ENCODE measurements at regions not wholly inside any gene's neighbourhood (a gene's known extent, or its start where the extent isn't known, plus 50 kb on each side); places are given as distances from the start of the nearest gene placed in this dataset.

DNA sequence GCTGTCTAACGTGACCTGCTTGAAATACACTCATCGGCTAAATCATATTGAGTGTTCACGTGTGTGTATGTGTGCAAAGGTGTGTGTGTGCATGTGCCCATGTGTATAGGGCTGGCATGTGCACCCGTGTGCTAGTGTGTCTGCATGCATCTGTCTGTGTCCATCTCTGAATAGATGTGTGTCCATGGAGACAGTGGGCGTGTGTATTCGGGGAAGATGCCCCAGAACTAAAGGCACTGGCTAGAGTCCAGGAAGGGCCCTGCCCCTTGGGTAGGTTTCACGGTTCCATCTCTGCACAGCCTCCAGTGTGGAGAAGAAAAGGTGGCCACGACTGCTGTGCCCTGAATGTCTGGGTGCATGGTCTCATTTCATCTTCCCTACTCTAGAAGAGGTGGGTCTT is 220.3 kb downstream of the MN1 start:
- Histone ChIP-seq H3K27me3 (replicated peaks; ENCODE audit: control insufficient read depth, insufficient read depth, low read length) (no peaks in the 10 kb centered on the region), H3K4me3 (replicated peaks; ENCODE audit: low read depth, low read length) (no peak overlapping the region), H3K36me3 (ENCODE audit: control insufficient read depth, insufficient read depth, low read length) (no peaks in the 10 kb centered on the region)
- TF ChIP-seq, protein P1, sequence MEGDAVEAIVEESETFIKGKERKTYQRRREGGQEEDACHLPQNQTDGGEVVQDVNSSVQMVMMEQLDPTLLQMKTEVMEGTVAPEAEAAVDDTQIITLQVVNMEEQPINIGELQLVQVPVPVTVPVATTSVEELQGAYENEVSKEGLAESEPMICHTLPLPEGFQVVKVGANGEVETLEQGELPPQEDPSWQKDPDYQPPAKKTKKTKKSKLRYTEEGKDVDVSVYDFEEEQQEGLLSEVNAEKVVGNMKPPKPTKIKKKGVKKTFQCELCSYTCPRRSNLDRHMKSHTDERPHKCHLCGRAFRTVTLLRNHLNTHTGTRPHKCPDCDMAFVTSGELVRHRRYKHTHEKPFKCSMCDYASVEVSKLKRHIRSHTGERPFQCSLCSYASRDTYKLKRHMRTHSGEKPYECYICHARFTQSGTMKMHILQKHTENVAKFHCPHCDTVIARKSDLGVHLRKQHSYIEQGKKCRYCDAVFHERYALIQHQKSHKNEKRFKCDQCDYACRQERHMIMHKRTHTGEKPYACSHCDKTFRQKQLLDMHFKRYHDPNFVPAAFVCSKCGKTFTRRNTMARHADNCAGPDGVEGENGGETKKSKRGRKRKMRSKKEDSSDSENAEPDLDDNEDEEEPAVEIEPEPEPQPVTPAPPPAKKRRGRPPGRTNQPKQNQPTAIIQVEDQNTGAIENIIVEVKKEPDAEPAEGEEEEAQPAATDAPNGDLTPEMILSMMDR (IDR thresholded peaks at IDR 0.05; ENCODE audit: insufficient read depth, low read length, poor library complexity, severe bottlenecking): no peak
- no peak for DNase-seq (ENCODE audit: extremely low read depth, insufficient read length)

DNA sequence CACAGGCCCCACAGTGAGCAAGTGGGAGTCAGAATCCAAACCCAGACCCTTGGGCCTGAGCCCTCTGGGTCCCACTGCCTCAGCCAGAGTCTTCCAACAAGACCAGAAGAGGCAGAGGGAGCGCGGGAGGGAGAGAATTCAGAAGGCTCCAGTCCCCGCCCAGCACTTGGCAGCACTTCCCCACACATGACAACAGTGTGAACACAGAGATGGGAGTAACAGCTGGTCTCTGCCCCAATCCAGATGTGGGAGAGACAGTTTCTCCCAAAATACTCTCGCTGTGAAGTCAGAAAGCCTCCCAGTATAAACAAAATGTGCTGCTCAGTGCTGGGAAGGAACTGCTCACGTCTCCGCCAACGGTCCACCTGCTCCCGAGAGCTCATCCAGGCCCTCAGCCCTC is 219.9 kb downstream of the MN1 start:
- no peak overlapping the region for H3K4me3 ChIP-seq (replicated peaks; ENCODE audit: low read depth, low read length)
- H3K36me3 ChIP-seq (ENCODE audit: control insufficient read depth, insufficient read depth, low read length): no peaks in the 10 kb centered on the region
- no peak for DNase-seq (ENCODE audit: extremely low read depth, insufficient read length)
- TF ChIP-seq, protein P1 (IDR thresholded peaks at IDR 0.05; ENCODE audit: insufficient read depth, low read length, poor library complexity, severe bottlenecking): no peak
- H3K27me3 ChIP-seq (replicated peaks; ENCODE audit: control insufficient read depth, insufficient read depth, low read length): no peaks in the 10 kb centered on the region

DNA sequence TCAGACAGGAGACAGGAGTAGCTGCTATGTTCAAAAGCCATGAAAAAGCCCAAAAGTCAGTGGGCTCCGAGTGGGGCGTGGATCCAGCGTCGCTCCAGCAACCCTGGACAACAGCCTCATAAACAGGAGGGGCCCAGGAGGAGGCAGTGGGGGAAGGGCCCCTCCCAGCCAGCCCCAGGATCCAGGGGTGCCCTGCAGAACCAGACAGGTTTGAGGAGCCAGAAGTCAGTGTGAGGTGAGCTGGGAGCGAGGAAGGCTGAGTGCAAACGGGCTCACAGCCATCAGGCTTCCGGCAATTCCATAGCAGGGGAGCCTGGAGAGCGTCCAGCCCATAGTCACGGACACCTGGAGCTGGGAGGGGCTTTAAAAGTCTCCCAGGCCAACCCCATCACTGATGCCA is 217.7 kb downstream of the MN1 start:
- H3K36me3 ChIP-seq (ENCODE audit: control insufficient read depth, insufficient read depth, low read length): no peaks in the 10 kb centered on the region
- H3K4me3 ChIP-seq (replicated peaks; ENCODE audit: low read depth, low read length): no peak overlapping the region
- DNase-seq (ENCODE audit: extremely low read depth, insufficient read length): no peak
- H3K27me3 ChIP-seq (replicated peaks; ENCODE audit: control insufficient read depth, insufficient read depth, low read length): no peaks in the 10 kb centered on the region
- TF ChIP-seq, protein P1 (IDR thresholded peaks at IDR 0.05; ENCODE audit: insufficient read depth, low read length, poor library complexity, severe bottlenecking): no peak

DNA sequence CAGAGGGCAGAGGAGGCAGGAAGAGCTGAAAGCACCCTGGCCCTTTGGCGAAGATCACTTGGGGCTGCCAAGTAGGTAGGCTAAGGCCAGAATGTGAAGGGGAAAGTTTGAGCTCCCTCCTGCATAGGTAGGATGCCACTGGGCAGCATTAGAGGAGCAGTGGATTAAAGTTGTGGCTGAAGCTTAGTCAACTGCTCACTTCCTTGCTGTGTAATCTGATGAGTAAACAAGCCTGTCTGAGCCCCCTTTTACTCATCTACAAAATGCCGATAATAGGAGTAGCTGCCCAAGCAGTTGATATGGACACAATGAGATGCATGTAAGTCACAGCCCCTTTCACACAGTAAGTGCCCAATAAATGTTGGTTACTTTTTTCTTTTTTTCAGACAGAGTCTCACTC is 216.4 kb downstream of the MN1 start:
- DNase-seq (ENCODE audit: extremely low read depth, insufficient read length): no peak
- TF ChIP-seq, protein P1 (IDR thresholded peaks at IDR 0.05; ENCODE audit: insufficient read depth, low read length, poor library complexity, severe bottlenecking): no peak
- Histone ChIP-seq H3K36me3 (ENCODE audit: control insufficient read depth, insufficient read depth, low read length) (no peaks in the 10 kb centered on the region), H3K4me3 (replicated peaks; ENCODE audit: low read depth, low read length) (no peak overlapping the region), H3K27me3 (replicated peaks; ENCODE audit: control insufficient read depth, insufficient read depth, low read length) (no peaks in the 10 kb centered on the region)

DNA sequence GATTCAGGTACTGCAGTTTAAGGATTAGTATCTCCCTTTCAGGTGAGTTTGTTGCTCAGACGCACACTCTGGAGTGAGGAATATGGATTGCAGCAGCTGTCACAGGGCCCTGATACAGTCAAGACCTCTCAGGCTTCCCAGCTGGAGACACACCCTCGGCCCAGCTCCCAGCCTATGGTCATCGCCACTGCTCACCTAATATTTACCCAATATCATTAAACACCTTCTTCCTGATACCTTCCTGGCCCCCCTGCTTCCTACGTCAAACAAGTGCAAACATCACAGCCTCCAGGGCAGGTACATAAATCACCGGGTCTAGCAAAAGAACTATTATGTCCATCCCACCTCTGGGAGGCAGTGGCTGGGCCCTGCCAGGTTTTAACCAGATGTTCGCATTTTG is 213.3 kb downstream of the MN1 start:
- TF ChIP-seq, protein P1 (IDR thresholded peaks at IDR 0.05; ENCODE audit: insufficient read depth, low read length, poor library complexity, severe bottlenecking): no peak
- Histone ChIP-seq H3K4me3 (replicated peaks; ENCODE audit: low read depth, low read length) (no peak overlapping the region), H3K36me3 (ENCODE audit: control insufficient read depth, insufficient read depth, low read length) (no peaks in the 10 kb centered on the region), H3K27me3 (replicated peaks; ENCODE audit: control insufficient read depth, insufficient read depth, low read length) (no peaks in the 10 kb centered on the region)
- no peak for DNase-seq (ENCODE audit: extremely low read depth, insufficient read length)

DNA sequence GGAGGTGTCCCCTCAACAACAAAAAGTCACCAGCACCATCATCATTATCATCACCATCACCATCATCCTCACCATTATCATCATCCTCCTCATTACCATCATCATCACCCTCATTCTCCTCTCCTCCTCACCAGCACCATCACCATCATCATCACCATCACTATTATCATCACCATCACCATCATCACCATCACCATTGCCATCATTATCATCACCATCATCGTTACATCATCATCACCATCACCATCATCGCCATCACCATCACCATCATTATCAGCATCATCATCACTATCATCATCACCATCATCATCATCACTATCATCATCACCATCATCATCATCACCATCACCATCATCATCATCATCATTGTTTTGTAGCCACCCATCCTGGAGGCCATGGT is 212.6 kb downstream of the MN1 start:
- DNase-seq (ENCODE audit: extremely low read depth, insufficient read length): no peak
- Histone ChIP-seq H3K4me3 (replicated peaks; ENCODE audit: low read depth, low read length) (no peak overlapping the region), H3K27me3 (replicated peaks; ENCODE audit: control insufficient read depth, insufficient read depth, low read length) (no peaks in the 10 kb centered on the region), H3K36me3 (ENCODE audit: control insufficient read depth, insufficient read depth, low read length) (no peaks in the 10 kb centered on the region)
- TF ChIP-seq, protein P1 (IDR thresholded peaks at IDR 0.05; ENCODE audit: insufficient read depth, low read length, poor library complexity, severe bottlenecking): no peak

All from GM06990 (cell line).